HG03520 (cell line): ENCODE measurements at regions not wholly inside any gene's neighbourhood (a gene's known extent, or its start where the extent isn't known, plus 50 kb on each side); places are given as distances from the start of the nearest gene placed in this dataset.

Source experiments
- ATAC-seq: cut with Tn5 transposase; IDR thresholded peaks from one replicate; pipeline ENCODE4 v1.9.1; 2021; ENCODE audit warnings: mild to moderate bottlenecking, moderate library complexity; ENCODE audit not compliant: unreplicated experiment

GRCh38 chr5:97834561-97834960, 651.5 kb upstream of the RIOK2 start:
- ATAC-seq, result no peak

GRCh38 chr5:97835112-97835511, 652.1 kb upstream of the RIOK2 start:
- no peak for ATAC-seq

- no peak for ATAC-seq
These were observed 653.8 kb upstream of the RIOK2 start for GRCh38 chr5:97836816-97837215.

GRCh38 chr5:97838214-97838613, 655.2 kb upstream of the RIOK2 start:
- peak; percentile 97 for ATAC-seq

GRCh38 chr5:97839341-97840086, 656.5 kb upstream of the RIOK2 start:
- ATAC-seq, result no peak

- ATAC-seq, result no peak
These were observed 657.6 kb upstream of the RIOK2 start for GRCh38 chr5:97840643-97841042.

GRCh38 chr5:97842687-97843086, 659.6 kb upstream of the RIOK2 start:
- no peak for ATAC-seq

GRCh38 chr5:97844797-97845196, 661.8 kb upstream of the RIOK2 start:
- no peak for ATAC-seq

- no peak for ATAC-seq
These were observed 663.6 kb upstream of the RIOK2 start for GRCh38 chr5:97846643-97847042.

GRCh38 chr5:97847920-97848631, 665.0 kb upstream of the RIOK2 start:
- ATAC-seq, result no peak

- no peak for ATAC-seq
These were observed 668.0 kb upstream of the RIOK2 start for GRCh38 chr5:97851036-97851435.

GRCh38 chr5:97854871-97855762, 672.1 kb upstream of the RIOK2 start:
- no peak for ATAC-seq

- ATAC-seq, result no peak
These were observed 691.4 kb upstream of the RIOK2 start for GRCh38 chr5:97874491-97874890.

- ATAC-seq, result no peak
These were observed 693.2 kb upstream of the RIOK2 start for GRCh38 chr5:97876272-97876671.

- ATAC-seq, result no peak
These were observed 694.5 kb upstream of the RIOK2 start for GRCh38 chr5:97877588-97877987.

- peak; percentile 92 for ATAC-seq
These were observed 705.4 kb upstream of the RIOK2 start for GRCh38 chr5:97888439-97888838.

GRCh38 chr5:97891971-97892370, 708.9 kb upstream of the RIOK2 start:
- no peak for ATAC-seq

GRCh38 chr5:97903742-97904141, 720.7 kb upstream of the RIOK2 start:
- no peak for ATAC-seq

GRCh38 chr5:97906135-97906534, 723.1 kb upstream of the RIOK2 start:
- no peak for ATAC-seq

- no peak for ATAC-seq
These were observed 724.8 kb upstream of the RIOK2 start for GRCh38 chr5:97907646-97908400.

- no peak for ATAC-seq
These were observed 726.5 kb upstream of the RIOK2 start for GRCh38 chr5:97909541-97909940.
